ENCODE measurements at regions not wholly inside any gene's neighbourhood (a gene's known extent, or its start where the extent isn't known, plus 50 kb on each side); places are given as distances from the start of the nearest gene placed in this dataset.

- no peak for TF ChIP-seq SUZ12 (IDR thresholded peaks at IDR 0.05; ENCODE audit: extremely low read depth, insufficient read depth, insufficient read length)
- no peak for TF ChIP-seq ZNF274 (IDR thresholded peaks at IDR 0.05; ENCODE audit: low read depth, low read length)
- TF ChIP-seq YY1 (IDR thresholded peaks at IDR 0.05; ENCODE audit: insufficient read depth, insufficient read length): no peak
These were observed 320.4 kb downstream of the CMPK2 start for GRCh38 chr2:6545336-6545735.

All from NT2/D1 (cell line).